PC-9 (cell line): ENCODE measurements at regions not wholly inside any gene's neighbourhood (a gene's known extent, or its start where the extent isn't known, plus 50 kb on each side); places are given as distances from the start of the nearest gene placed in this dataset.

Experiments used
- CTCF ChIP-seq: fragments of 200-600 bp; sonication (generic); conservative IDR thresholded peaks from 2 replicates; pipeline ENCODE4 v1.6.1; 2017; ENCODE audit warnings: mixed run types, antibody characterized with exemption, mild to moderate bottlenecking, moderate library complexity
- EZH2 ChIP-seq: fragments of 200-600 bp; sonication (generic); IDR thresholded peaks from 2 replicates; pipeline ENCODE4 v1.8.0; 2017; ENCODE audit warnings: antibody characterized with exemption, low read depth

GRCh38 chr12:116368196-116369194, 91.0 kb upstream of the MED13L start:
- TF ChIP-seq CTCF (no peak), EZH2 (no peak)
